Hepatocyte (in vitro differentiated cells): ENCODE measurements at regions not wholly inside any gene's neighbourhood (a gene's known extent, or its start where the extent isn't known, plus 50 kb on each side); places are given as distances from the start of the nearest gene placed in this dataset.

Experiments used
- CTCF ChIP-seq: fragments of 200-600 bp; sonication (generic); IDR thresholded peaks from 2 replicates; pipeline ENCODE4 v1.5.1; 2016; ENCODE audit warnings: antibody characterized with exemption, mild to moderate bottlenecking; ENCODE audit not compliant: poor library complexity
- EZH2 ChIP-seq: fragments of 200-600 bp; sonication (generic); IDR thresholded peaks from 2 replicates; pipeline ENCODE4 v1.6.1; 2016; ENCODE audit warnings: antibody characterized with exemption, mild to moderate bottlenecking, borderline replicate concordance
- EZH2phosphoT487 ChIP-seq: fragments of 200-600 bp; sonication (generic); IDR thresholded peaks from one replicate; pipeline ENCODE4 v1.6.1; 2018; ENCODE audit warnings: antibody characterized with exemption, mild to moderate bottlenecking, low read depth, moderate library complexity; ENCODE audit not compliant: unreplicated experiment, severe bottlenecking

DNA sequence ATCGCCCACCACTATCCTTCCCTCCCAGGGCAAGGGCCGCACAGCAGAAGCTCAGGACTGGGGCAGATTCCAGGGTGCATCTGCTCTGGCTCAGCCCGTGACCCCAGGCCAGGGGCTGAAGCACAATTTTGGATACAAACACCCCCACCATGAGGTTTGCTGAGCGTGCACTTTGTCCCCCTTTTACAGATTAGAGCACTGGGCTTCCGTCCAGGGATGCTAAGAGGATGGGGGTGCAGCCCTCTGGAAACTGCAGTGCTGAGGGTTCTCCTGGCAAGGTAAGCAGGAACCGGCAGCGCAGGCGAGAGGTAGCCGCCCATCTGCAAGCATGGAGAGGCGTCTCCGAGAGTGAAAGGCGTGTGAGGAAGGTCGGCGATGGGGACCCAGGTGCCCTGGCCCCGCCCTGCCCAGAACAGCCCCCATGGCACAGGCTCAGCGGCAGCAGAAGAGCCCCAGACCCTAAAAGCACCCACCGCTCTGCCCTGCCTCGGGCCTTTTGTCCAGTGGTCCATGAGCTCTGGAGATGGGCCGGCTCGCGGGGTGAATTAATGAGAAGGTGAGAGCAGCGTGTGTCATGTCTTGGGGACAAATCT is 54.5 kb upstream of the OLFM1 start:
- TF ChIP-seq CTCF (no peak), EZH2phosphoT487 (no peak), EZH2 (no peak)
